ENCODE measurements at regions not wholly inside any gene's neighbourhood (a gene's known extent, or its start where the extent isn't known, plus 50 kb on each side); places are given as distances from the start of the nearest gene placed in this dataset.

GRCh38 chr1:95553595-95553994 is 319.6 kb downstream of the RWDD3 start:
- TF ChIP-seq CTCF (IDR thresholded peaks at IDR 0.05) (no peak), GABPA (IDR thresholded peaks at IDR 0.05; ENCODE audit: low read depth) (no peak)

Measured in SK-N-SH (cell line).